HEK293 (cell line): ENCODE measurements at regions not wholly inside any gene's neighbourhood (a gene's known extent, or its start where the extent isn't known, plus 50 kb on each side); places are given as distances from the start of the nearest gene placed in this dataset.

Experiments used
- KLF1 ChIP-seq: fragments of 450-650 bp; formaldehyde crosslinking; IDR thresholded peaks from 2 replicates; pipeline ENCODE4 v1.5.1; 2016; ENCODE audit warnings: missing biosample characterization, missing genetic modification characterization
- SCRT1 ChIP-seq: fragments of 450-650 bp; formaldehyde crosslinking; IDR thresholded peaks from 2 replicates; pipeline ENCODE4 v1.5.1; 2016; ENCODE audit warnings: missing biosample characterization, missing genetic modification characterization, borderline replicate concordance
- TCF7L2 ChIP-seq: IDR thresholded peaks from 2 replicates; pipeline ENCODE4 v1.6.1; 2011; ENCODE audit warnings: low read depth, mild to moderate bottlenecking, inconsistent platforms, low read length, moderate library complexity, borderline replicate concordance
- ZBTB1 ChIP-seq: fragments of 450-650 bp; formaldehyde crosslinking; IDR thresholded peaks from 2 replicates; pipeline ENCODE4 v1.5.1; 2016; ENCODE audit warnings: missing biosample characterization, missing genetic modification characterization
- ZBTB49 ChIP-seq: fragments of 450-650 bp; formaldehyde crosslinking; IDR thresholded peaks from 2 replicates; pipeline ENCODE4 v1.5.1; 2016; ENCODE audit warnings: missing biosample characterization, missing genetic modification characterization, low read depth
- ZBTB7A ChIP-seq: fragments of 450-650 bp; formaldehyde crosslinking; IDR thresholded peaks from 2 replicates; pipeline ENCODE4 v1.5.1; 2016; ENCODE audit warnings: low read depth, missing biosample characterization, missing genetic modification characterization
- ZNF169 ChIP-seq: fragments of 450-650 bp; formaldehyde crosslinking; IDR thresholded peaks from 2 replicates; pipeline ENCODE4 v1.5.1; 2016; ENCODE audit warnings: missing biosample characterization, missing genetic modification characterization
- ZNF19 ChIP-seq: fragments of 450-650 bp; formaldehyde crosslinking; IDR thresholded peaks from 2 replicates; pipeline ENCODE4; 2016; ENCODE audit warnings: missing biosample characterization, missing genetic modification characterization, low read depth
- ZNF221 ChIP-seq: fragments of 450-650 bp; formaldehyde crosslinking; IDR thresholded peaks from 2 replicates; pipeline ENCODE4 v1.5.1; 2017; ENCODE audit warnings: missing biosample characterization, missing genetic modification characterization, borderline replicate concordance
- ZNF239 ChIP-seq: fragments of 450-650 bp; formaldehyde crosslinking; IDR thresholded peaks from 2 replicates; pipeline ENCODE4 v1.5.1; 2016; ENCODE audit warnings: missing biosample characterization, missing genetic modification characterization
- ZNF248 ChIP-seq: fragments of 450-650 bp; formaldehyde crosslinking; IDR thresholded peaks from 2 replicates; pipeline ENCODE4 v1.5.1; 2017; ENCODE audit warnings: missing biosample characterization, missing genetic modification characterization
- ZNF514 ChIP-seq: fragments of 450-650 bp; formaldehyde crosslinking; IDR thresholded peaks from 2 replicates; pipeline ENCODE4 v1.5.1; 2016; ENCODE audit warnings: missing biosample characterization, missing genetic modification characterization
- ZNF521 ChIP-seq: fragments of 450-650 bp; formaldehyde crosslinking; IDR thresholded peaks from 2 replicates; pipeline ENCODE4 v1.5.1; 2017; ENCODE audit warnings: missing biosample characterization, mild to moderate bottlenecking, missing genetic modification characterization
- ZNF529 ChIP-seq: fragments of 450-650 bp; formaldehyde crosslinking; IDR thresholded peaks from 2 replicates; pipeline ENCODE4 v1.5.1; 2017; ENCODE audit warnings: missing genetic modification characterization, missing biosample characterization; ENCODE audit not compliant: insufficient replicate concordance
- ZNF560 ChIP-seq: fragments of 450-650 bp; formaldehyde crosslinking; IDR thresholded peaks from 2 replicates; pipeline ENCODE4 v1.5.1; 2017; ENCODE audit warnings: missing biosample characterization, missing genetic modification characterization, borderline replicate concordance
- ZNF580 ChIP-seq: fragments of 450-650 bp; formaldehyde crosslinking; IDR thresholded peaks from 2 replicates; pipeline ENCODE4 v1.5.1; 2016; ENCODE audit warnings: missing biosample characterization, missing genetic modification characterization
- TF ChIP-seq, protein P1 (sequence below): fragments of 450-650 bp; formaldehyde crosslinking; IDR thresholded peaks from 2 replicates; pipeline ENCODE4 v1.5.1; 2016; ENCODE audit warnings: missing biosample characterization, missing genetic modification characterization
- TF ChIP-seq, protein P2 (sequence below): fragments of 450-650 bp; formaldehyde crosslinking; IDR thresholded peaks from 2 replicates; pipeline ENCODE4 v1.5.1; 2016; ENCODE audit warnings: missing biosample characterization, missing genetic modification characterization
- TF ChIP-seq, protein P3 (sequence below): fragments of 450-650 bp; IDR thresholded peaks from 2 replicates; pipeline ENCODE4 v1.5.1; 2018; ENCODE audit warnings: missing biosample characterization, mild to moderate bottlenecking, missing genetic modification characterization
- TF ChIP-seq, protein P4 (sequence below): fragments of 450-650 bp; formaldehyde crosslinking; IDR thresholded peaks from 2 replicates; pipeline ENCODE4 v1.5.1; 2016; ENCODE audit warnings: missing biosample characterization, missing genetic modification characterization
- TF ChIP-seq, protein P5 (sequence below): fragments of 450-650 bp; formaldehyde crosslinking; IDR thresholded peaks from 2 replicates; pipeline ENCODE4 v1.5.1; 2016; ENCODE audit warnings: missing biosample characterization, missing genetic modification characterization

DNA sequence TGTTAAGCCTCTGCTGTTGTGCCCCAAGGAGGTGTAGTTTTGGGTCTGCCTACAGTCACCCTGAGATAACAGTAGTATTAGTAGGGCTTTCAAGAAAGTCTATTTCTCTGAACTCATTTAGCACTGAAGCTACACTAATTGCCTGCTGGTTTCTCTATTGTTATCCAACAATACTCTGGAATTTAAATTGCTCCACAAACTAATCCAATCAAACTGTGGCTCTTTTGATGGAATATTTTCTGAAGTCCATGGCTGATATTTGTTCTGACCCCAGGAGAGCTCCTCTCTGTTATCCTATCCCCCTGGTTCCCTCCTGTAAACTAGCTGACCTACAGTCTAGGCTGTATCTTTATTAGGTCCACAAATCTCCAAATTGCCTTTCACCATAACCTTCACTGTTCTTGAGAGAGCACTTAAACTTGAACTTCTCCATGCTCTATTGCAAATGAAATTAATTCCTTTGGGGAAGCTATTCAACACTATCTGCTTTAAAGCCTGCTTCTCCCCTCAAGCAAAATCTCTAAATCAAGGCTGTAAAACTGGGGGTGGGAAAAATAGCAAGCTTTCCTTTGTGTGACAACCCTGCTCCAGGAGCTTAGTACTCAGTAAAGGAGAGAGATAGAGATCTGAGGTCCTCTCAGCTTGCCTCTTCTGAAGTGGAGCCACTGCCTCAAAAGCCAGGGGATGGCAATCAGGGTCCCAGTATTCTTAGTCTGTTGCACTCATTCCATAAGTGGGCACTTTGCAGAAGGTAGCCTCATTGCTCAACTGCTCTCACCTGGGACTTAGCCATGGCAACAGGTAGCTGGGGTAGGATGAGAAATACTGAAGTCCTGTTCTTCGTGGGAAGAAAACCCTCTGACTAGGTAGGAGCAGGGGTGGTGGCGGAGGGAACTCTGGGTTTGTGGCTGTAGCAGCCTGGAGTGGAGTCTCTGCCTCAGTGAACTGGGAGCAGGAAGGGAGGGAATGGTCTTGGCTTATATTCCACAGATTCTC, 110.9 kb downstream of the MACIR start (continued):
- TF ChIP-seq, protein P1, sequence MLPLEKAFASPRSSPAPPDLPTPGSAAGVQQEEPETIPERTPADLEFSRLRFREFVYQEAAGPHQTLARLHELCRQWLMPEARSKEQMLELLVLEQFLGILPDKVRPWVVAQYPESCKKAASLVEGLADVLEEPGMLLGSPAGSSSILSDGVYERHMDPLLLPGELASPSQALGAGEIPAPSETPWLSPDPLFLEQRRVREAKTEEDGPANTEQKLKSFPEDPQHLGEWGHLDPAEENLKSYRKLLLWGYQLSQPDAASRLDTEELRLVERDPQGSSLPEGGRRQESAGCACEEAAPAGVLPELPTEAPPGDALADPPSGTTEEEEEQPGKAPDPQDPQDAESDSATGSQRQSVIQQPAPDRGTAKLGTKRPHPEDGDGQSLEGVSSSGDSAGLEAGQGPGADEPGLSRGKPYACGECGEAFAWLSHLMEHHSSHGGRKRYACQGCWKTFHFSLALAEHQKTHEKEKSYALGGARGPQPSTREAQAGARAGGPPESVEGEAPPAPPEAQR = no peak
- TF ChIP-seq ZNF169 (tag by site-specific recombination) (no peak), ZNF560 (tag by site-specific recombination) (no peak), ZNF580 (tag by site-specific recombination) (peak; percentile 85), SCRT1 (tag by site-specific recombination) (peak; percentile 79; the same call in 1 of the 2 replicates), ZNF529 (tag by site-specific recombination) (no peak), ZNF248 (no peak), TCF7L2 (no peak), ZBTB1 (tag by site-specific recombination) (no peak), ZNF239 (no peak), ZBTB49 (0 out of 2 replicates have a peak, but pooled peaks have one; percentile 42), KLF1 (tag by site-specific recombination) (no peak), ZNF521 (no peak), ZNF514 (tag by site-specific recombination) (no peak), ZNF19 (tag by site-specific recombination) (no peak), ZNF221 (tag by site-specific recombination) (no peak), ZBTB7A (tag by site-specific recombination) (no peak)
- TF ChIP-seq, protein P2, sequence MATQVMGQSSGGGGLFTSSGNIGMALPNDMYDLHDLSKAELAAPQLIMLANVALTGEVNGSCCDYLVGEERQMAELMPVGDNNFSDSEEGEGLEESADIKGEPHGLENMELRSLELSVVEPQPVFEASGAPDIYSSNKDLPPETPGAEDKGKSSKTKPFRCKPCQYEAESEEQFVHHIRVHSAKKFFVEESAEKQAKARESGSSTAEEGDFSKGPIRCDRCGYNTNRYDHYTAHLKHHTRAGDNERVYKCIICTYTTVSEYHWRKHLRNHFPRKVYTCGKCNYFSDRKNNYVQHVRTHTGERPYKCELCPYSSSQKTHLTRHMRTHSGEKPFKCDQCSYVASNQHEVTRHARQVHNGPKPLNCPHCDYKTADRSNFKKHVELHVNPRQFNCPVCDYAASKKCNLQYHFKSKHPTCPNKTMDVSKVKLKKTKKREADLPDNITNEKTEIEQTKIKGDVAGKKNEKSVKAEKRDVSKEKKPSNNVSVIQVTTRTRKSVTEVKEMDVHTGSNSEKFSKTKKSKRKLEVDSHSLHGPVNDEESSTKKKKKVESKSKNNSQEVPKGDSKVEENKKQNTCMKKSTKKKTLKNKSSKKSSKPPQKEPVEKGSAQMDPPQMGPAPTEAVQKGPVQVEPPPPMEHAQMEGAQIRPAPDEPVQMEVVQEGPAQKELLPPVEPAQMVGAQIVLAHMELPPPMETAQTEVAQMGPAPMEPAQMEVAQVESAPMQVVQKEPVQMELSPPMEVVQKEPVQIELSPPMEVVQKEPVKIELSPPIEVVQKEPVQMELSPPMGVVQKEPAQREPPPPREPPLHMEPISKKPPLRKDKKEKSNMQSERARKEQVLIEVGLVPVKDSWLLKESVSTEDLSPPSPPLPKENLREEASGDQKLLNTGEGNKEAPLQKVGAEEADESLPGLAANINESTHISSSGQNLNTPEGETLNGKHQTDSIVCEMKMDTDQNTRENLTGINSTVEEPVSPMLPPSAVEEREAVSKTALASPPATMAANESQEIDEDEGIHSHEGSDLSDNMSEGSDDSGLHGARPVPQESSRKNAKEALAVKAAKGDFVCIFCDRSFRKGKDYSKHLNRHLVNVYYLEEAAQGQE = no peak
- TF ChIP-seq, protein P3, sequence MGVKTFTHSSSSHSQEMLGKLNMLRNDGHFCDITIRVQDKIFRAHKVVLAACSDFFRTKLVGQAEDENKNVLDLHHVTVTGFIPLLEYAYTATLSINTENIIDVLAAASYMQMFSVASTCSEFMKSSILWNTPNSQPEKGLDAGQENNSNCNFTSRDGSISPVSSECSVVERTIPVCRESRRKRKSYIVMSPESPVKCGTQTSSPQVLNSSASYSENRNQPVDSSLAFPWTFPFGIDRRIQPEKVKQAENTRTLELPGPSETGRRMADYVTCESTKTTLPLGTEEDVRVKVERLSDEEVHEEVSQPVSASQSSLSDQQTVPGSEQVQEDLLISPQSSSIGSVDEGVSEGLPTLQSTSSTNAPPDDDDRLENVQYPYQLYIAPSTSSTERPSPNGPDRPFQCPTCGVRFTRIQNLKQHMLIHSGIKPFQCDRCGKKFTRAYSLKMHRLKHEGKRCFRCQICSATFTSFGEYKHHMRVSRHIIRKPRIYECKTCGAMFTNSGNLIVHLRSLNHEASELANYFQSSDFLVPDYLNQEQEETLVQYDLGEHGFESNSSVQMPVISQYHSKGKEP (tag by site-specific recombination) = no peak
- TF ChIP-seq, protein P4, sequence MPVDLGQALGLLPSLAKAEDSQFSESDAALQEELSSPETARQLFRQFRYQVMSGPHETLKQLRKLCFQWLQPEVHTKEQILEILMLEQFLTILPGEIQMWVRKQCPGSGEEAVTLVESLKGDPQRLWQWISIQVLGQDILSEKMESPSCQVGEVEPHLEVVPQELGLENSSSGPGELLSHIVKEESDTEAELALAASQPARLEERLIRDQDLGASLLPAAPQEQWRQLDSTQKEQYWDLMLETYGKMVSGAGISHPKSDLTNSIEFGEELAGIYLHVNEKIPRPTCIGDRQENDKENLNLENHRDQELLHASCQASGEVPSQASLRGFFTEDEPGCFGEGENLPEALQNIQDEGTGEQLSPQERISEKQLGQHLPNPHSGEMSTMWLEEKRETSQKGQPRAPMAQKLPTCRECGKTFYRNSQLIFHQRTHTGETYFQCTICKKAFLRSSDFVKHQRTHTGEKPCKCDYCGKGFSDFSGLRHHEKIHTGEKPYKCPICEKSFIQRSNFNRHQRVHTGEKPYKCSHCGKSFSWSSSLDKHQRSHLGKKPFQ (tag by site-specific recombination) = peak; percentile 92
- TF ChIP-seq, protein P5, sequence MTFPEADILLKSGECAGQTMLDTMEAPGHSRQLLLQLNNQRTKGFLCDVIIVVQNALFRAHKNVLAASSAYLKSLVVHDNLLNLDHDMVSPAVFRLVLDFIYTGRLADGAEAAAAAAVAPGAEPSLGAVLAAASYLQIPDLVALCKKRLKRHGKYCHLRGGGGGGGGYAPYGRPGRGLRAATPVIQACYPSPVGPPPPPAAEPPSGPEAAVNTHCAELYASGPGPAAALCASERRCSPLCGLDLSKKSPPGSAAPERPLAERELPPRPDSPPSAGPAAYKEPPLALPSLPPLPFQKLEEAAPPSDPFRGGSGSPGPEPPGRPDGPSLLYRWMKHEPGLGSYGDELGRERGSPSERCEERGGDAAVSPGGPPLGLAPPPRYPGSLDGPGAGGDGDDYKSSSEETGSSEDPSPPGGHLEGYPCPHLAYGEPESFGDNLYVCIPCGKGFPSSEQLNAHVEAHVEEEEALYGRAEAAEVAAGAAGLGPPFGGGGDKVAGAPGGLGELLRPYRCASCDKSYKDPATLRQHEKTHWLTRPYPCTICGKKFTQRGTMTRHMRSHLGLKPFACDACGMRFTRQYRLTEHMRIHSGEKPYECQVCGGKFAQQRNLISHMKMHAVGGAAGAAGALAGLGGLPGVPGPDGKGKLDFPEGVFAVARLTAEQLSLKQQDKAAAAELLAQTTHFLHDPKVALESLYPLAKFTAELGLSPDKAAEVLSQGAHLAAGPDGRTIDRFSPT (tag by site-specific recombination) = peak; percentile 62; the same call in 1 of the 2 replicates
